HG03432 (cell line): ENCODE measurements at regions not wholly inside any gene's neighbourhood (a gene's known extent, or its start where the extent isn't known, plus 50 kb on each side); places are given as distances from the start of the nearest gene placed in this dataset.

ENCODE experiments used
- ATAC-seq: cut with Tn5 transposase; IDR thresholded peaks from one replicate; pipeline ENCODE4 v1.9.1; 2021; ENCODE audit warnings: mild to moderate bottlenecking, moderate library complexity; ENCODE audit not compliant: unreplicated experiment

GRCh38 chr4:189062047-189062820 is 878.4 kb upstream of the FRG1 start:
- ATAC-seq: no peak

- no peak for ATAC-seq
Observed at GRCh38 chr4:189069772-189070171, 870.9 kb upstream of the FRG1 start.

DNA sequence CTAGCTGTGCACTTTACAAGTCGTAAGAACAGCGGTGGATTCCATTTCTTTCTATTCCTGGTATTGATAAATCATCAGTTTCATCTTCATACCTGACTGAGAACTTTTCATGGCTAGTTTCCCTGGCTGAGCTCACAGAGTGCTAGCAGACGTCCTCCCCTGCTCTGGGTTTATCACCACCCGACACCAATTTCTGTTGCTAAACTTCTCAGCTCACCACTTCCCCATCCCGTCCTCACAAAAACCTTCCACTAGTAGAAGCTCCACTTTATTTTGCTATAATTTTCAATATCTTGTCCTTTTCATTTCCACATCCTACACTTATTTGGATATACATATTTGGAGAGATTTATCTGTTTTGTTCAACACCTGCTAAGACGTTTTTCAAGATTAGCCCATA is 869.4 kb upstream of the FRG1 start:
- no peak for ATAC-seq

- ATAC-seq: no peak
Observed at GRCh38 chr4:189073739-189074138, 866.9 kb upstream of the FRG1 start.

DNA sequence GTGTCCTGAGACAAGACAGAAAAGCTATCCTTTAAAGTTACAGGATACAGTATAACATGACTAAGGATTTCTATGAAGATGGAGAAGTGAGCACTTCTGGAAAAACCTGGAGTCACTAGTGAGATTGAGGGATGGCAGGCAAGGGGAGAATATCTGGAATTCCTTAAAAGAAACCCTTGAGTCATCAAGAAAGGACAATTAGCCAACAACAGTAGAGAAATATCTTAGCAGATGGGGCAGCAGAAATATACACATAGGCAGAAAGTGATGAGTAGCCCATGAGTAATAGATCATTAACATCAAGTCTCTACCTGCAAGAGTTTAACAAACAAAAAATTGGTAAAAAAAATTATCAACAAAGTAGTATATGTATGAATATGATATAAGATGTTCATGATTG is 858.8 kb upstream of the FRG1 start:
- ATAC-seq: no peak

DNA sequence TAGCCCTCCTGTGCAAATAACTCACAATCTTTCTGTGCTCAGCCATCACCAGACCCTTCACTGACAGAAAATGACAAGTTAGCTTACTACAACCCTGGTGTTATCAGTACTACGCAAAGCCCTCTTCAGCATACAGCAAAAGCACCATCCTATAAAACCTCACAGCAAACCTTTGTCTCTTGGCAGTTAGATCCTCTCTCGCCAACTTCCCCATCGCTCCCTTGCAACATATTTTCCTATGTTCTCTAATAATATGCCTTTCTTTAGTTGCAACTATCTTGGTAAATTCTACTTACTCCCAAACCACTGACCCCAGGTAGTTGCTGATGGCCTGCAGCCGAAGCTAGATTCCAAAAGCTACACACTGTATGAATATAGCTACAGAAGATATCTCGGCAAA is 856.9 kb upstream of the FRG1 start:
- no peak for ATAC-seq

- ATAC-seq: no peak
Observed at GRCh38 chr4:189084671-189085070, 856.0 kb upstream of the FRG1 start.

- ATAC-seq: no peak
Observed at GRCh38 chr4:189087971-189088370, 852.7 kb upstream of the FRG1 start.

DNA sequence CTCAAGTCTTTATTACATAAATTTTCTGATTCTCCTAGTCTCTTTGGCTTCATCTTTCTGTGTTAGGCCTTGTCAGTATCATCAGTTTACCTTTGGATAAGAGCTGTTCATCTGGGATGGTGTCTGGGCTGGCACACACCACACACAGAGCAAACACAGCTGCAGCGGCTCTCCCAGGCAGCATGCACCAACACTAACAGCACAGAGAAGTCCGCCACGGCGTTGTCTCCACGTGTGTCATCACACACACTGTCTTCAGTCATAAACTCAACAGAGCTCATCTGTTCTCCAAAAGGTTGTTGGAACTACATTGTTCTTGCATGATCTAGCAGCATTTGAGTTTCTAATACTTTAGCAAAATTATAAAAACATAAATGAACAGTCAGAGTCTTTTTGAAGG is 851.9 kb upstream of the FRG1 start:
- ATAC-seq: no peak

- ATAC-seq: no peak
Observed at GRCh38 chr4:189090174-189090814, 850.4 kb upstream of the FRG1 start.

- ATAC-seq: no peak
Observed at GRCh38 chr4:189092581-189092980, 848.1 kb upstream of the FRG1 start.

DNA sequence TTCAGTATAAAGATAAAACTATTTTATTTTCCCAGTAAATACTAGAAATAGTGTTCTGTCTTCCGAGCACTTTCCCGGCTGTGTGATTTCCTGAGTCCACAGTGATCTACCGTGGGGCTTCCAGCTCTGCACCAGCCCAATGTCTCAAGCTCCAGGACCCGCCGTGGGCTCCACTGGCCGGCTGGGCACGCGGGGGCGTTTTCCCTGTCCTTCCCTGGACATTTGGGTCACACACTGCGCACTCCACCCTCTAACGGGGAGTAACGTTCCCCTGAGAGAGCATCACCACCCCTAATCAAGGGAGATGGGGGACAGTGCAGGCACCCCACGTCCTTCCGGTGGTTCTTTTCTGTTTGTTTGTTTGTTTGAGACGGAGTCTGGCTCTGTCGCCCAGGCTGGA is 844.6 kb upstream of the FRG1 start:
- ATAC-seq: no peak

- ATAC-seq: no peak
Observed at GRCh38 chr4:189096717-189097116, 844.0 kb upstream of the FRG1 start.

DNA sequence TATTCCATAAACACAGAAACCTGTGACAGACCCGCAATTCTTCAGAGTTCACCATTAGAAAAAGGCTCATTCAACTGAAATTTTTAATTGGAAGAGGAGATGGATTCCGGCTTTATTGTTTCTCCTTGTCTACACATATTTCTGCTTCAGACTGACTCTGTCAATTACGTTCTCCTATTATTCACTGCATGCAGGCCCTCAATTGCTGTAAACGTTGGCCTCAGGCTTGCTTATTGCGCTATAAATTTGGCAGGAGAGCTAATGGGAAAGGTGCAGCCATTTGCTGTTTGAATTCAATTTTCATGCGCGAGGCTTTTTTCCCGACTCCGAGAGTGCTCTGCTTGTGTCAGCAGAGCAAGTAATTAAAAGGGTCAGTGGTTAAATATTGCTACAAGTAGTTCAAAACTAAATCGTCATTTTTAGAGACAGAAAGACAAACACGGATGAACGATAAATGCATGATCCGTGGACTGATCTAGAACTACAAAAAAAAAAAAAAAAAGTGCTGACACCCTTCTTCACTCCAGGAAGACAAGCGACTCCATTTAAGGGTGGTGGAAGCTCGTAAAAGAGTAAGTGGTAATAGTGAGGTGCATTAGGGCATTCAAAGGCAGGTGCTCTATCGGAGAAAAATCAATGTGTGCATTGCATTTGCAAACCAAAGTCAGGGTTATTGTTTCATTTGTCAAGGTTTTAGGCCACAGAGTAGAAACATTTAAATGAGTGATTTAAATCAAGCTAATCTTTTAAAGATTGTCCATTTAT is 841.6 kb upstream of the FRG1 start:
- no peak for ATAC-seq

GRCh38 chr4:189113389-189113888 is 827.2 kb upstream of the FRG1 start:
- no peak for ATAC-seq

DNA sequence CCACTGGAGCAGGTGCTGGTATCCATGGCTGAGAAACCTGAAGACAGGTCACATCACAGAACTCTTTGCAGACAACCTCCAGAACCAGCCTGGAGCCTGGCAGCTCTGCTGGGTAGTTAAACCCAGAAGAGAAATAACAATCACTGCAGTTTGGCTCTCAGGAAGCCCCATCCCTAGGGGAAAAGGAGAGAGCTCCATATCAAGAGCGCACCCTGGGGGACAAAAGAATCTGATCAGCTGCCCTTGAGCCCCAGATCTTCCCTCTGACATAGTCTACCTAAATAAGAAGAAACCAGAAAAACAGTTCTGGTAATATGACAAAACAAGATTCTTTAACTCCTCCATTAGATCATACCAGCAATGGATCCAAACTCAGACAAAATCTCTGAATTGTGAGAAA is 823.2 kb upstream of the FRG1 start:
- ATAC-seq: no peak

DNA sequence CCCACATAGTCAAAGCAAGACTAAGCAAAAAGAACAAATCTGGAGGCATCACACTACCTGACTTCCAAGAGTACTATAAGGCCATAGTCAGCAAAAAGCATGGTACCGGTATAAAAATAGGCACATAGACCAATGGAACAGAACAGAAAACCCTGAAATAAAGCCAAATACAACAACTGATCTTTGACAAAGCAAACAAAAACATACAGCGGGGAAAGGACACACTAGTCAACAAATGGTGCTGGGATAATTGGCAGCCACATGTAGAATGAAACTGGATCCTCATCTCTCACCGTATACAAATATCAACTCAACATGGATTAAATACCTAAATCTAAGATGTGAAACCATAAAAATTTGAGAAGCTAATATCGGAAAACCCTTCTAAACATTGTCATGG is 819.3 kb upstream of the FRG1 start:
- no peak for ATAC-seq

GRCh38 chr4:189124149-189124758 is 816.4 kb upstream of the FRG1 start:
- ATAC-seq: no peak

DNA sequence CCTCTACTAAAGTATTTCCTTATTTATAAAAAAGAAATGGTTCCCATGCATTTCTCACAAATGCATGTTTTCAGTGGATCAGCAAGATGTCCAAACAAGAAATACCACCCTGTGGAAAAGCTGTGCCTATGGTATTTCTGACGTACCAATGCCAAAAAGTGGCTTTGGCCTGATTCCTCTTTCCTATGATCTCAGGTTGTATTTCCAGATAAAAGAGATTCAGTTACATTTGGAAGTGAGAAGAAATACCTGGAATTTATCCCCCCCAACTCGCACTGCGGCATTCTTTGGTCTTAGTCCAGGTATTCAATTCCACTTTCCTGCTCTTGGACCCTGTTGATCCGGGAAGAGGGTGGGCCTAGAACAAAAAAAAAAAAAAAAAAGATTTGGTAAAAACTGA is 815.9 kb upstream of the FRG1 start:
- no peak for ATAC-seq

DNA sequence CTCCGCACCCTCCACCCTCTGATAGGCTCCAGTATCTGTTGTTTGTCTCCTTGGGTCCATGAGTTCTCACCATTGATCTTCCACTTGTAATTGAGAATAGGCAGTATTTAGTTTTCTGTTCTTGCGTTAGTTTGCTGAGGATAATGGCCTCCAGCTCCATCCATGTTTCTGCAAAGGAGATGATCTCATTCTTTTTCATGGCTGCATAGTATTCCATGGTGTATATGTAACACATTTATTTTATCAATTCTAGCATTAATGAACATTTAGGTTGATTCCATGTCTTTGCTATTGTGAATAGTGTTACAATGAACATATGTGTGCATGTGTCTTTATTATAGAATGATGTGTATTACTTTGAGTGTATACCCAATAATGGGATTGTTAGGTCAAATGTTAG is 814.6 kb upstream of the FRG1 start:
- ATAC-seq: no peak

GRCh38 chr4:189128341-189128740 is 812.3 kb upstream of the FRG1 start:
- ATAC-seq: no peak
